ENCODE measurements at regions not wholly inside any gene's neighbourhood (a gene's known extent, or its start where the extent isn't known, plus 50 kb on each side); places are given as distances from the start of the nearest gene placed in this dataset.

DNA sequence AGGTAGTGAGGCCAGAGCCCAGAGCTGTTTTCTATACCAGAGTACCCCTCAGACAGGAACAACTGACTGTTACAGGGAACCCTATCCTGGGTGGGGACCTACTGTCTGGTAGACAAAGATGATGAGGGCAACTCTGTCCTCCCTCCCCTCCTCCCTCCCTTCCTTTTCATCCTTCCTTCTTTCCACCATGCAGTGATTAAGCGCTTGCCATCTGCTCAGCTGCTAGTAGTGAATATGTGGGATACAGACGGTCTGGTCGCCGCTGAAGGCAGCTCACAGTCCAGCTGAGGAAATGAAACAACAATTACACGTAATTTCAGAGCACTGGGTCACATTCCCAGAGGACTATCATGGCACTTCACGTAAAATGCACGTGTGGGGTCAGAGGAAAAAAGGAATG, 597.1 kb downstream of the BUD13 start:
- H3K9me3 ChIP-seq, result no peaks in the 10 kb centered on the region
- H3K36me3 ChIP-seq (replicated peaks in 1 of 2; ENCODE audit: insufficient read depth in 1 of 2, low read depth in 2 of 2), result no peaks in the 10 kb centered on the region
- ATAC-seq, result no peak
- H3K4me3 ChIP-seq, result no peak overlapping the region
- H3K27me3 ChIP-seq, result no peaks in the 10 kb centered on the region
- no peak overlapping the region for H3K27ac ChIP-seq
- intact Hi-C loops (cut with DNase I), result no loop called here
- WGBS, 2 donors, result 65 to 71% methylated on average over 7 of the region's 7 CpGs
- no peak for TF ChIP-seq POLR2A (IDR thresholded peaks at IDR 0.05)
- DNase-seq, result no peak
- H3K4me1 ChIP-seq, result no peaks in the 10 kb centered on the region

DNA sequence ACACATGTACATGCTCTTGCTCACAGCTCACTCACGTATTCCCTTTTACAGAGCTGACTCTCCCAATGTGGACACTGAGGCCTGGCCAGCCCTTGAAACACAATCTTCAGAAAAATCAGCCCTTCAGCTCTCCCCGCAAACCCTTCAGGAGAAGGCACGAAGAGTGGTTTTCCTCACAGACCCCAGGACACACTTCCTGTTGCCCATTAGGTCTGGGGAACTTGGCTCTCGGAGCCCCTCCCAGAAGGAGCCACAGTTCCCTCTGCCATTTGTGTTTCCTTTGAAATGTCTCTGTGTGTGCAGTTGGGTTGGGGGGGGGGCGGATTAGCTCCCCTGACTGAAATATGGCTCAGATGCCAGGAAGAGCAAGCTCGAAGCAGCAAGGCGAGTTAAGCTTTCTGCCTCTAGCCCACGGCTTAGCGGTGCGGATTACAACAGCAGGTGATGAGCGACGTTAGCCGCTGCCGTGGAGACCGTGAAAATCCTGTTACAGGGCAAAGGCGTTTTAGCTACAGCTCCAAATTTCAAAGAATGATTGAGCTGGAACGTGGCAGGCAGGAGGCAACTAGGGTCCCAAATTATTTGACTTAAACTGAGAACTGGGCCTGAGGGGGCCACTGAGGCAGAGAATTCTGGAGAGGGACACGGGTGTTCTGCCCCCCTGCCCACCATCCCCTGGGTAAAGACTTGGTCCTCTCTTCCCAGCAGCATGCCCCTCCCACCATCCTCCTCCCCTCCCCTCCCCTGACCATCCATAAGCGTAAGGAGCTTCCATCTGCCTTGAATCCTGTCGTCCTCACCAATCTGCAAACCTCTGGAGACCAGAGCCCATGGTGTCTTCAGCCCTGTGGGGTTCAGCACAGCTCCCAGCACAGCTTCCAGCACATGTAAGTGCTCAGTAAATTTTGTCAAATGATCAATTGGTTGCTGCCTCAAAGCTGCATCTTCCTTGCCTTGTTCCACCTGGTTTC, 598.6 kb downstream of the BUD13 start:
- H3K27me3 ChIP-seq, result no peaks in the 10 kb centered on the region
- H3K36me3 ChIP-seq (replicated peaks in 1 of 2; ENCODE audit: insufficient read depth in 1 of 2, low read depth in 2 of 2), result no peaks in the 10 kb centered on the region
- H3K4me1 ChIP-seq, result no peaks in the 10 kb centered on the region
- ATAC-seq (no peak), DNase-seq (no peak)
- no peaks in the 10 kb centered on the region for H3K9me3 ChIP-seq
- WGBS, 2 donors, result 48 to 60% methylated on average over 20 of the region's 20 CpGs
- intact Hi-C loops (cut with DNase I), result no loop called here
- TF ChIP-seq POLR2A (IDR thresholded peaks at IDR 0.05), result no peak
- TF ChIP-seq, protein P1, sequence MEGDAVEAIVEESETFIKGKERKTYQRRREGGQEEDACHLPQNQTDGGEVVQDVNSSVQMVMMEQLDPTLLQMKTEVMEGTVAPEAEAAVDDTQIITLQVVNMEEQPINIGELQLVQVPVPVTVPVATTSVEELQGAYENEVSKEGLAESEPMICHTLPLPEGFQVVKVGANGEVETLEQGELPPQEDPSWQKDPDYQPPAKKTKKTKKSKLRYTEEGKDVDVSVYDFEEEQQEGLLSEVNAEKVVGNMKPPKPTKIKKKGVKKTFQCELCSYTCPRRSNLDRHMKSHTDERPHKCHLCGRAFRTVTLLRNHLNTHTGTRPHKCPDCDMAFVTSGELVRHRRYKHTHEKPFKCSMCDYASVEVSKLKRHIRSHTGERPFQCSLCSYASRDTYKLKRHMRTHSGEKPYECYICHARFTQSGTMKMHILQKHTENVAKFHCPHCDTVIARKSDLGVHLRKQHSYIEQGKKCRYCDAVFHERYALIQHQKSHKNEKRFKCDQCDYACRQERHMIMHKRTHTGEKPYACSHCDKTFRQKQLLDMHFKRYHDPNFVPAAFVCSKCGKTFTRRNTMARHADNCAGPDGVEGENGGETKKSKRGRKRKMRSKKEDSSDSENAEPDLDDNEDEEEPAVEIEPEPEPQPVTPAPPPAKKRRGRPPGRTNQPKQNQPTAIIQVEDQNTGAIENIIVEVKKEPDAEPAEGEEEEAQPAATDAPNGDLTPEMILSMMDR (IDR thresholded peaks at IDR 0.05), result no peak
- no peak overlapping the region for H3K27ac ChIP-seq
- no peak overlapping the region for H3K4me3 ChIP-seq

DNA sequence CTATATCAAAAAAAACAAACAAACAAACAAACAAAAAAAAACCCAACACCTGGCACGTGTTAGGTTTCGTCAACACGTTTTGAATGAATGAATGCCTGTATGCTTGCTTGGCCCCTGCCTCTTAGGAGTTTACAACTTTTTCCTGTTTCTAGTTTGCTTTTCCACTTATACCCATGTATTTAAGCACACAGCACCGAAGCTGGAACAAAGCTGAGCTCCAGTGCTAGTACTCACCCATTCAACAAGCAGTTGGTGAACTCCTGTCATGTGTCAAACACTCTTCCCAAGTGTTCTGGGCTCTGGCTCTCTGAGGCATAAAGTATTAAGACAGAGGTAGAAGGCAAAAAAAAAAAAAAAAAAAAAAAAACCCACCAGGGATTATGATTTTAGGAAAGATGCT, 599.3 kb downstream of the BUD13 start:
- WGBS, 2 donors, result 69 to 89% methylated on average over 4 of the region's 4 CpGs
- H3K36me3 ChIP-seq (replicated peaks in 1 of 2; ENCODE audit: insufficient read depth in 1 of 2, low read depth in 2 of 2), result no peaks in the 10 kb centered on the region

DNA sequence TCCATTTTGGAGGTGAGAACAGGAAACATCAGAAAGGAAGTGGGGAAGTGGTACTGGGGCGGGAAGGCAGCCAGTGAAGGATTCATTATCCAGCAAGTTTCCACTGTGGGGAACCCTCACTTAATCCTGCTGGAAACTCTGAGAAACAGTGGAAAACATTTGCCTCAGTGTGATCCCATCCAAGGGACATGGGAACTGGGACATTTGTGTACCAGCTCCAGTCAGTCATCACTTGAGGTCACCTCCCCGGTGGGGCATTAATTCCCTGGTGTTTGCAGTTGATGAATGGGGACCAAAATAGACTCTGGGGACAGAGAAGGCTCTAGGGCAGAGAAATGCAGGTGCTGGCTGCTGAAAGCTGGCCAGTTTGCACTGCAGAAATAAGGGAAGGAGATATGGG, 599.9 kb downstream of the BUD13 start:
- intact Hi-C loops (cut with DNase I), result no loop called here
- no peak overlapping the region for H3K4me3 ChIP-seq
- no peaks in the 10 kb centered on the region for H3K36me3 ChIP-seq (replicated peaks in 1 of 2; ENCODE audit: insufficient read depth in 1 of 2, low read depth in 2 of 2)
- no peak overlapping the region for H3K27ac ChIP-seq
- ATAC-seq (no peak), DNase-seq (no peak)
- no peaks in the 10 kb centered on the region for H3K9me3 ChIP-seq
- TF ChIP-seq, protein P1 (IDR thresholded peaks at IDR 0.05), result no peak
- TF ChIP-seq POLR2A (IDR thresholded peaks at IDR 0.05), result no peak
- H3K27me3 ChIP-seq, result no peaks in the 10 kb centered on the region
- WGBS, 2 donors, result 37 to 56% methylated on average over 2 of the region's 2 CpGs
- H3K4me1 ChIP-seq, result no peaks in the 10 kb centered on the region

More for the DNA sequence above, 599.3 kb downstream of the BUD13 start:
- Histone ChIP-seq H3K4me1 (no peaks in the 10 kb centered on the region), H3K27ac (no peak overlapping the region), H3K4me3 (no peak overlapping the region), H3K27me3 (no peaks in the 10 kb centered on the region), H3K9me3 (no peaks in the 10 kb centered on the region)
- TF ChIP-seq, protein P1 (IDR thresholded peaks at IDR 0.05), result no peak
- no peak for ATAC-seq
- intact Hi-C loops (cut with DNase I), result no loop called here
- DNase-seq, result no peak

DNA sequence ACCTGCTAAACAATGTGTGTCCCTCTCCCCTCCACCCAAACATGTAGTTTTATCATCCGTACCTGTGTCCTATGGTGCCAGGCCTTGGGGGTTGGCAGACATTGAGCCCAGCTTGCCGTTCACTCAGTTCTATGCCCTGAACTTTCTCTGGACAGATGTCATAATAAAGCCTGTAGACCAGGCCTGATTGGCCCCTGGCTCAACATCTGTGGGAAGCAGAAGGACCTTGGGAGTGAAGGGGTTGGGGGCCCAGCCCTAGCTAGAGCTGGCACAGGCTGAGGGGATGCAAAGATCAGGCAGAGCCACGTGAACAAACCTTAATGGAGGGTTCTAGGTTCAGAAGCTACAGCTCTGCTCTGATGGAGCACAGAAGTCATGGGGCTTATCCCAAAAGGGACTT, 600.6 kb downstream of the BUD13 start:
- intact Hi-C loops (cut with DNase I), result no loop called here
- H3K27me3 ChIP-seq, result no peaks in the 10 kb centered on the region
- H3K4me3 ChIP-seq, result no peak overlapping the region
- no peak for ATAC-seq
- TF ChIP-seq, protein P1 (IDR thresholded peaks at IDR 0.05), result no peak
- TF ChIP-seq POLR2A (IDR thresholded peaks at IDR 0.05), result no peak
- no peak for DNase-seq
- no peaks in the 10 kb centered on the region for H3K36me3 ChIP-seq (replicated peaks in 1 of 2; ENCODE audit: insufficient read depth in 1 of 2, low read depth in 2 of 2)
- WGBS, 2 donors, result 67 to 68% methylated on average over 3 of the region's 3 CpGs
- H3K4me1 ChIP-seq, result no peaks in the 10 kb centered on the region
- H3K9me3 ChIP-seq, result no peaks in the 10 kb centered on the region
- no peak overlapping the region for H3K27ac ChIP-seq
